HG02759 (cell line): ENCODE measurements at regions not wholly inside any gene's neighbourhood (a gene's known extent, or its start where the extent isn't known, plus 50 kb on each side); places are given as distances from the start of the nearest gene placed in this dataset.

Experiments used
- ATAC-seq: cut with Tn5 transposase; IDR thresholded peaks from one replicate; pipeline ENCODE4 v1.9.1; 2021; ENCODE audit warnings: mild to moderate bottlenecking, moderate library complexity; ENCODE audit not compliant: unreplicated experiment

- no peak for ATAC-seq
These were observed 267.7 kb downstream of the RASSF9 start for GRCh38 chr12:85568395-85569103.

GRCh38 chr12:85569261-85569660 lies 266.9 kb downstream of the RASSF9 start:
- ATAC-seq: no peak

- no peak for ATAC-seq
These were observed 263.3 kb downstream of the RASSF9 start for GRCh38 chr12:85572956-85573355.

GRCh38 chr12:85573635-85574214 lies 262.5 kb downstream of the RASSF9 start:
- no peak for ATAC-seq

GRCh38 chr12:85574291-85574690 lies 261.9 kb downstream of the RASSF9 start:
- no peak for ATAC-seq

- peak; percentile 99 for ATAC-seq
These were observed 260.8 kb downstream of the RASSF9 start for GRCh38 chr12:85575120-85576096.

GRCh38 chr12:85580562-85581168 lies 255.5 kb downstream of the RASSF9 start:
- ATAC-seq: no peak

- no peak for ATAC-seq
These were observed 249.1 kb downstream of the RASSF9 start for GRCh38 chr12:85587158-85587557.

GRCh38 chr12:85588221-85588620 lies 248.0 kb downstream of the RASSF9 start:
- no peak for ATAC-seq

GRCh38 chr12:85600841-85601240 lies 235.4 kb downstream of the RASSF9 start:
- ATAC-seq: no peak

GRCh38 chr12:85603556-85603955 lies 232.7 kb downstream of the RASSF9 start:
- ATAC-seq: no peak

- no peak for ATAC-seq
These were observed 229.8 kb downstream of the RASSF9 start for GRCh38 chr12:85606455-85606854.

GRCh38 chr12:85609778-85610177 lies 226.4 kb downstream of the RASSF9 start:
- ATAC-seq: no peak

GRCh38 chr12:85610194-85610593 lies 226.0 kb downstream of the RASSF9 start:
- no peak for ATAC-seq

- ATAC-seq: no peak
These were observed 220.0 kb downstream of the RASSF9 start for GRCh38 chr12:85616201-85616600.

- ATAC-seq: no peak
These were observed 218.7 kb downstream of the RASSF9 start for GRCh38 chr12:85617307-85618091.

GRCh38 chr12:85621041-85621440 lies 215.2 kb downstream of the RASSF9 start:
- ATAC-seq: no peak

- no peak for ATAC-seq
These were observed 212.4 kb downstream of the RASSF9 start for GRCh38 chr12:85623763-85624162.

- no peak for ATAC-seq
These were observed 210.7 kb downstream of the RASSF9 start for GRCh38 chr12:85625467-85625866.

GRCh38 chr12:85626001-85626783 lies 210.0 kb downstream of the RASSF9 start:
- ATAC-seq: no peak
